ENCODE measurements at regions not wholly inside any gene's neighbourhood (a gene's known extent, or its start where the extent isn't known, plus 50 kb on each side); places are given as distances from the start of the nearest gene placed in this dataset.

- Histone ChIP-seq H3K9me3 (no peaks in the 10 kb centered on the region), H3K27ac (no peak overlapping the region), H3K4me3 (no peak overlapping the region), H3K4me1 (no peaks in the 10 kb centered on the region), H3K27me3 (no peaks in the 10 kb centered on the region), H3K36me3 (ENCODE audit: low read depth, missing control alignments) (no peaks in the 10 kb centered on the region)
- intact Hi-C loops (cut with DNase I; ENCODE audit: low total_unique reads) = no loop called here
- WGBS, 2 donors = 35 to 51% methylated on average over 6 to 16 of the region's 16 CpGs
- no peak for TF ChIP-seq CTCF (IDR thresholded peaks at IDR 0.05)
- no peak for TF ChIP-seq POLR2A (IDR thresholded peaks at IDR 0.05)
- DNase-seq = no peak
Observed at GRCh38 chr12:132389026-132389425, 59.6 kb upstream of the GALNT9 start.

DNA sequence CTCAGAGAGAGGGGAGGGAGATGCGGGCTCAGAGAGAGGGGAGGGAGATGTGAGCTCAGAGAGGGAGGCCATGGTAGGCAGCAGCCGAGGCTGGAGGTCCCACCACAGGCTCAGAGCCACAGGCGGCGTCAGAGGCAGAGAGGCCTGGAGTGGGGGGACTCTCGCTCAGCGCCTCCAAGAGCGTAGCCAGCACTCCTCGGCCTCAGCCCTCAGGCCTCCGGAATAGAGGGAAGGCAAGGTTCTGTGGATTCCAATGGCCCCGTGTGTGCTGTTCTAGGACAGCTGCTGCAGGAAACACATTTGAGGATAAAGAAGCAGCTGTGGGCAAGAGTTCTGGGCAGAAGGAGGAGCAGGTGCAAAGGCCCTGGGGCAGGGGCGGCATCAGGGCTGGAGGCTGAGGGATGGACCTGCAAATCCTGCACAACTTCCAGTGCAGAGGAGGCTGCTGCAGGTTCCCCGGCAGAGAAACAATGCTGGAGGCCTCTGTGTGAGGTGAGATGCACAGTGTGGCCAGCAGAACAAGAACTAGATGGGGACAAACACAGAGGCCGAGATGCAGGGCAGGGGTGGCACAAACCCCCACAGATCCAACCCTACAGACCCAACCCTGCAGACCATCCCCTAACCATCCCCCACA is 59.1 kb upstream of the GALNT9 start:
- Histone ChIP-seq H3K4me1 (no peaks in the 10 kb centered on the region), H3K9me3 (no peaks in the 10 kb centered on the region), H3K27ac (no peak overlapping the region), H3K36me3 (ENCODE audit: low read depth, missing control alignments) (no peaks in the 10 kb centered on the region), H3K4me3 (no peak overlapping the region), H3K27me3 (no peaks in the 10 kb centered on the region)
- TF ChIP-seq POLR2A (IDR thresholded peaks at IDR 0.05) = no peak
- no peak for TF ChIP-seq CTCF (IDR thresholded peaks at IDR 0.05)
- WGBS, 2 donors = 56 to 72% methylated on average over 13 of the region's 13 CpGs
- intact Hi-C loops (cut with DNase I; ENCODE audit: low total_unique reads) = no loop called here
- DNase-seq = no peak

GRCh38 chr12:132386926-132387497 is 57.6 kb upstream of the GALNT9 start:
- TF ChIP-seq CTCF (IDR thresholded peaks at IDR 0.05) (no peak), POLR2A (IDR thresholded peaks at IDR 0.05) (no peak)
- 72 to 77% methylated on average over 25 to 30 of the region's 30 CpGs for WGBS, 2 donors
- Histone ChIP-seq H3K36me3 (ENCODE audit: low read depth, missing control alignments) (no peaks in the 10 kb centered on the region), H3K27ac (no peak overlapping the region), H3K4me1 (no peaks in the 10 kb centered on the region), H3K9me3 (no peaks in the 10 kb centered on the region), H3K27me3 (no peaks in the 10 kb centered on the region), H3K4me3 (no peak overlapping the region)
- no peak for DNase-seq
- intact Hi-C loops (cut with DNase I; ENCODE audit: low total_unique reads) = no loop called here

GRCh38 chr12:132385923-132386751 is 56.7 kb upstream of the GALNT9 start:
- no peak for DNase-seq
- H3K4me1 ChIP-seq = no peaks in the 10 kb centered on the region
- TF ChIP-seq CTCF (IDR thresholded peaks at IDR 0.05) (no peak), POLR2A (IDR thresholded peaks at IDR 0.05) (no peak)
- H3K27ac ChIP-seq = no peak overlapping the region
- no peak overlapping the region for H3K4me3 ChIP-seq
- H3K27me3 ChIP-seq = no peaks in the 10 kb centered on the region
- no peaks in the 10 kb centered on the region for H3K9me3 ChIP-seq
- H3K36me3 ChIP-seq (ENCODE audit: low read depth, missing control alignments) = no peaks in the 10 kb centered on the region
- WGBS, 2 donors = 50 to 58% methylated on average over 14 to 36 of the region's 36 CpGs
- intact Hi-C loops (cut with DNase I; ENCODE audit: low total_unique reads) = no loop called here
